ENCODE measurements at regions not wholly inside any gene's neighbourhood (a gene's known extent, or its start where the extent isn't known, plus 50 kb on each side); places are given as distances from the start of the nearest gene placed in this dataset.

GRCh38 chr1:30188999-30189398 is 534.4 kb downstream of the MATN1 start (continued):
- no peak for TF ChIP-seq SREBF2 (IDR thresholded peaks at IDR 0.05; ENCODE audit: low read length)
- no peak for TF ChIP-seq PAX8 (IDR thresholded peaks at IDR 0.05)
- TF ChIP-seq CBX3 (IDR thresholded peaks at IDR 0.05; ENCODE audit: borderline replicate concordance, low read depth): no peak
- no peak for TF ChIP-seq IKZF2 (IDR thresholded peaks at IDR 0.05)
- no peak for TF ChIP-seq MEF2A (IDR thresholded peaks at IDR 0.05; ENCODE audit: insufficient read depth, low read depth, low read length)
- TF ChIP-seq NFYB (IDR thresholded peaks at IDR 0.05; ENCODE audit: insufficient read depth, low read depth, low read length): no peak
- no peak for TF ChIP-seq RB1 (IDR thresholded peaks at IDR 0.05; ENCODE audit: borderline replicate concordance)
- no peak for TF ChIP-seq MTA2 (IDR thresholded peaks at IDR 0.05; ENCODE audit: low read depth)
- no peak for TF ChIP-seq HDAC6 (IDR thresholded peaks at IDR 0.05; ENCODE audit: unreplicated experiment)
- no peak for TF ChIP-seq CBX5 (IDR thresholded peaks at IDR 0.05; ENCODE audit: low read depth)

- 17% methylated on average over 6 of the region's 6 CpGs for WGBS (ENCODE audit: insufficient coverage, insufficient replicate concordance, low lambda C conversion rate, missing lambda C conversion rate)
- H3K79me2 ChIP-seq (ENCODE audit: control insufficient read depth, insufficient read depth, low read length): no peaks in the 10 kb centered on the region
- RAD21 ChIA-PET (ENCODE audit: unreplicated experiment): no interaction called here
- H3K4me2 ChIP-seq (ENCODE audit: control insufficient read depth, insufficient read depth): no peak overlapping the region
- no peak for DNase-seq (ENCODE audit: low read depth, low spot score)
- intact Hi-C loops (cut with micrococcal nuclease; ENCODE audit: unreplicated experiment): no loop called here
- CTCF ChIA-PET: no interaction called here
- no peak overlapping the region for H3K4me3 ChIP-seq
- H3K9ac ChIP-seq (ENCODE audit: control insufficient read depth, insufficient read depth, low read length): no peak overlapping the region
- H3K9me3 ChIP-seq (replicated peaks; ENCODE audit: control insufficient read depth, insufficient read depth, low read length): no peaks in the 10 kb centered on the region
- no peak overlapping the region for H2AFZ ChIP-seq (ENCODE audit: control insufficient read depth, low read depth, low read length)
- no peaks in the 10 kb centered on the region for H3K4me1 ChIP-seq (ENCODE audit: control insufficient read depth, insufficient read depth, low read length)
- FAIRE-seq: no peak
- no peaks in the 10 kb centered on the region for H4K20me1 ChIP-seq (ENCODE audit: control insufficient read depth, insufficient read depth)
- POLR2A ChIA-PET: no interaction called here
- no peak for ATAC-seq
- no peaks in the 10 kb centered on the region for H3K36me3 ChIP-seq (ENCODE audit: control insufficient read depth in 2 of 2, insufficient read depth in 2 of 2, low read length in 1 of 2)
- no TSS peak for BruUV-seq (replicated peaks)
- no peak overlapping the region for H3K27ac ChIP-seq (ENCODE audit: control insufficient read depth, insufficient read depth)
- H3K27me3 ChIP-seq (replicated peaks in 1 of 2; ENCODE audit: control insufficient read depth in 2 of 2, insufficient read depth in 2 of 2, low read length in 1 of 2): no peaks in the 10 kb centered on the region; a peak in 1 of 4 replicates
- SMC1A ChIA-PET (ENCODE audit: uncharacterized antibody, unreplicated experiment): no interaction called here
- in situ Hi-C loops (cut with MboI): no loop called here
- TF ChIP-seq MTA2 (IDR thresholded peaks at IDR 0.05; ENCODE audit: low read depth): no peak
- TF ChIP-seq RFX5 (IDR thresholded peaks at IDR 0.05; ENCODE audit: low read depth, low read length): no peak
- TF ChIP-seq MEF2B (IDR thresholded peaks at IDR 0.05; ENCODE audit: partially characterized antibody, poor library complexity, severe bottlenecking): no peak
- no peak for TF ChIP-seq SRF (IDR thresholded peaks at IDR 0.05; ENCODE audit: low read depth in 2 of 2, low read length in 2 of 2)
- no peak for TF ChIP-seq RB1 (IDR thresholded peaks at IDR 0.05; ENCODE audit: borderline replicate concordance)
- no peak for TF ChIP-seq SIX5 (IDR thresholded peaks at IDR 0.05; ENCODE audit: low read depth, low read length, severe bottlenecking)
- TF ChIP-seq, protein P1, sequence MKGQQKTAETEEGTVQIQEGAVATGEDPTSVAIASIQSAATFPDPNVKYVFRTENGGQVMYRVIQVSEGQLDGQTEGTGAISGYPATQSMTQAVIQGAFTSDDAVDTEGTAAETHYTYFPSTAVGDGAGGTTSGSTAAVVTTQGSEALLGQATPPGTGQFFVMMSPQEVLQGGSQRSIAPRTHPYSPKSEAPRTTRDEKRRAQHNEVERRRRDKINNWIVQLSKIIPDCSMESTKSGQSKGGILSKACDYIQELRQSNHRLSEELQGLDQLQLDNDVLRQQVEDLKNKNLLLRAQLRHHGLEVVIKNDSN (IDR thresholded peaks at IDR 0.05; ENCODE audit: borderline replicate concordance, extremely low read length, insufficient read depth, low read depth, low read length): no peak
- no peak for TF ChIP-seq HDAC6 (IDR thresholded peaks at IDR 0.05; ENCODE audit: unreplicated experiment)
- no peak for TF ChIP-seq BCL11A (IDR thresholded peaks at IDR 0.05; ENCODE audit: low read depth, low read length)
- no peak for TF ChIP-seq RAD51 (IDR thresholded peaks at IDR 0.05)
- TF ChIP-seq MTA3 (IDR thresholded peaks at IDR 0.05; ENCODE audit: borderline replicate concordance, low read length): no peak
- TF ChIP-seq POLR2AphosphoS2 (IDR thresholded peaks at IDR 0.05; ENCODE audit: low read depth, low read length): no peak
- no peak for TF ChIP-seq BHLHE40 (IDR thresholded peaks at IDR 0.05; ENCODE audit: borderline replicate concordance in 1 of 2, low read depth in 2 of 2, low read length in 1 of 2)
- TF ChIP-seq, protein P2, sequence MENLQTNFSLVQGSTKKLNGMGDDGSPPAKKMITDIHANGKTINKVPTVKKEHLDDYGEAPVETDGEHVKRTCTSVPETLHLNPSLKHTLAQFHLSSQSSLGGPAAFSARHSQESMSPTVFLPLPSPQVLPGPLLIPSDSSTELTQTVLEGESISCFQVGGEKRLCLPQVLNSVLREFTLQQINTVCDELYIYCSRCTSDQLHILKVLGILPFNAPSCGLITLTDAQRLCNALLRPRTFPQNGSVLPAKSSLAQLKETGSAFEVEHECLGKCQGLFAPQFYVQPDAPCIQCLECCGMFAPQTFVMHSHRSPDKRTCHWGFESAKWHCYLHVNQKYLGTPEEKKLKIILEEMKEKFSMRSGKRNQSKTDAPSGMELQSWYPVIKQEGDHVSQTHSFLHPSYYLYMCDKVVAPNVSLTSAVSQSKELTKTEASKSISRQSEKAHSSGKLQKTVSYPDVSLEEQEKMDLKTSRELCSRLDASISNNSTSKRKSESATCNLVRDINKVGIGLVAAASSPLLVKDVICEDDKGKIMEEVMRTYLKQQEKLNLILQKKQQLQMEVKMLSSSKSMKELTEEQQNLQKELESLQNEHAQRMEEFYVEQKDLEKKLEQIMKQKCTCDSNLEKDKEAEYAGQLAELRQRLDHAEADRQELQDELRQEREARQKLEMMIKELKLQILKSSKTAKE (IDR thresholded peaks at IDR 0.05; ENCODE audit: low read depth, poor library complexity, severe bottlenecking): no peak
- TF ChIP-seq CBFB (IDR thresholded peaks at IDR 0.05; ENCODE audit: low read depth): no peak
Measured at GRCh38 chr1:30188329-30188728, 535.1 kb downstream of the MATN1 start.
